ENCODE measurements at regions not wholly inside any gene's neighbourhood (a gene's known extent, or its start where the extent isn't known, plus 50 kb on each side); places are given as distances from the start of the nearest gene placed in this dataset.
A peak's percentile ranks its signal among the peaks of the same experiment; 100 is the strongest.

DNA sequence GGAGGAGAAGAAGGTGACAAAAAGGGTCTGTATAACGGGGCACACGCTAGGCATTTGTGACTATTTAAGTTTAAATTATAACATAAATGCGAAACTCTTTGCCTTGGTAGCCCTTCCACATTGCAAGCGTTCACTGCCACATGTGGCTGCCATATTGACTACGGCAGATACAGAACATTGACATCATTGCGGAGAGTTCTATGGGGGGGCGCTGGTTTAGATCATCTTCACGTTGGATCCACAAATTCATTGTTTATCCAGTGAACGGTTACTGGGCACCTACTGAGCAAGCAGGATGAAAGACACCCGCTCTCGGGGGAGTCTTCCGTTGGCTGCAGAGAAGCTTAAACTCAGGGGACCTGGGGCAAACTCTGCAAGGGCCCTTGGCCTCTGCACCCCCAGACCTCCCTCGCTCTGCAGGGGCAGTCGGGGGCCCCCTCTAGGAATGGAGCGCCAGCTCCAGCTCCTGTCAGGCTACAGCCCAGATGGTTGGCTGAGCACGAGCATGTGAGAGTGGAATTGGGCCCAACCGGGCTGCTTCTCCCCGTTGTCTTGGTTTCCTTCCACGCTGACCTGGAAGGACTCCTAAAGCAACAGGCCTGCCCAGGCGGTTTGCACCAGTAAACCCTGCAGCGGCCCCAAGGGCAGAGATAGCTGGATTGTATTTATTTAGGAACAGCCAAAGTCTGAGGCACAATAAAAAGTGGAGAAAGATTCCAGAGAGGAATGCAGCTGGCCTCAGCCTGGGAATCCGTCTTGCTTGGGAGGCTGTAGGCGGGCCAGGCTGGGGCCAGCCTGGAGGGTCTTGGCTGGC, 172.2 kb downstream of the SEC14L1 start (continued):
- TF ChIP-seq ZNF382 (CRISPR knock-in tag; IDR thresholded peaks at IDR 0.05; ENCODE audit: borderline replicate concordance) (no peak), ZNF615 (CRISPR knock-in tag; IDR thresholded peaks at IDR 0.05; ENCODE audit: borderline replicate concordance) (no peak), HHEX (CRISPR knock-in tag; IDR thresholded peaks at IDR 0.05) (no peak), GLI4 (CRISPR knock-in tag; IDR thresholded peaks at IDR 0.05; ENCODE audit: borderline replicate concordance) (no peak), NFRKB (IDR thresholded peaks at IDR 0.05) (no peak), THRA (CRISPR knock-in tag; IDR thresholded peaks at IDR 0.05; ENCODE audit: borderline replicate concordance) (peak; percentile 66; the same call in 1 of the 2 replicates), YY1 (IDR thresholded peaks at IDR 0.05; ENCODE audit: insufficient read depth, insufficient replicate concordance, low read depth, low read length) (peak; percentile 40), HDAC1 (CRISPR knock-in tag; IDR thresholded peaks at IDR 0.05) (peak; percentile 39; the same call in 1 of the 2 replicates), ZNF282 (IDR thresholded peaks at IDR 0.05; ENCODE audit: partially characterized antibody) (no peak), SKI (IDR thresholded peaks at IDR 0.05; ENCODE audit: partially characterized antibody) (peak; percentile 29), ZNF460 (CRISPR knock-in tag; IDR thresholded peaks at IDR 0.05; ENCODE audit: borderline replicate concordance) (no peak), WIZ (CRISPR knock-in tag; IDR thresholded peaks at IDR 0.05) (no peak), ZNF160 (CRISPR knock-in tag; IDR thresholded peaks at IDR 0.05) (no peak), SOX6 (IDR thresholded peaks at IDR 0.05) (no peak), SOX6 (CRISPR knock-in tag; IDR thresholded peaks at IDR 0.05) (peak; percentile 24; the same call in 1 of the 2 replicates), KMT2A (CRISPR knock-in tag; IDR thresholded peaks at IDR 0.05) (no peak), TCF12 (IDR thresholded peaks at IDR 0.05) (no peak), TCF12 (CRISPR knock-in tag; IDR thresholded peaks at IDR 0.05) (no peak), ZNF333 (CRISPR knock-in tag; IDR thresholded peaks at IDR 0.05; ENCODE audit: borderline replicate concordance) (no peak)
- TF ChIP-seq, protein P1, sequence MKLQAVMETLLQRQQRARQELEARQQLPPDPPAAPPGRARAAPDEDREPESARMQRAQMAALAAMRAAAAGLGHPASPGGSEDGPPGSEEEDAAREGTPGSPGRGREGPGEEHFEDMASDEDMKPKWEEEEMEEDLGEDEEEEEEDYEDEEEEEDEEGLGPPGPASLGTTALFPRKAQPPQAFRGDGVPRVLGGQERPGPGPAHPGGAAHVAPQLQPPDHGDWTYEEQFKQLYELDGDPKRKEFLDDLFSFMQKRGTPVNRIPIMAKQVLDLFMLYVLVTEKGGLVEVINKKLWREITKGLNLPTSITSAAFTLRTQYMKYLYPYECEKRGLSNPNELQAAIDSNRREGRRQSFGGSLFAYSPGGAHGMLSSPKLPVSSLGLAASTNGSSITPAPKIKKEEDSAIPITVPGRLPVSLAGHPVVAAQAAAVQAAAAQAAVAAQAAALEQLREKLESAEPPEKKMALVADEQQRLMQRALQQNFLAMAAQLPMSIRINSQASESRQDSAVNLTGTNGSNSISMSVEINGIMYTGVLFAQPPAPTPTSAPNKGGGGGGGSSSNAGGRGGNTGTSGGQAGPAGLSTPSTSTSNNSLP (IDR thresholded peaks at IDR 0.05; ENCODE audit: low read depth, low read length), result no peak
- TF ChIP-seq, protein P2, sequence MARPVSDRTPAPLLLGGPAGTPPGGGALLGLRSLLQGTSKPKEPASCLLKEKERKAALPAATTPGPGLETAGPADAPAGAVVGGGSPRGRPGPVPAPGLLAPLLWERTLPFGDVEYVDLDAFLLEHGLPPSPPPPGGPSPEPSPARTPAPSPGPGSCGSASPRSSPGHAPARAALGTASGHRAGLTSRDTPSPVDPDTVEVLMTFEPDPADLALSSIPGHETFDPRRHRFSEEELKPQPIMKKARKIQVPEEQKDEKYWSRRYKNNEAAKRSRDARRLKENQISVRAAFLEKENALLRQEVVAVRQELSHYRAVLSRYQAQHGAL (CRISPR knock-in tag; IDR thresholded peaks at IDR 0.05; ENCODE audit: not compliant biosample characterization), result no peak
- TF ChIP-seq, protein P3, sequence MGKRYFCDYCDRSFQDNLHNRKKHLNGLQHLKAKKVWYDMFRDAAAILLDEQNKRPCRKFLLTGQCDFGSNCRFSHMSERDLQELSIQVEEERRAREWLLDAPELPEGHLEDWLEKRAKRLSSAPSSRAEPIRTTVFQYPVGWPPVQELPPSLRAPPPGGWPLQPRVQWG (CRISPR knock-in tag; IDR thresholded peaks at IDR 0.05; ENCODE audit: borderline replicate concordance, low read depth), result no peak
- TF ChIP-seq, protein P4, sequence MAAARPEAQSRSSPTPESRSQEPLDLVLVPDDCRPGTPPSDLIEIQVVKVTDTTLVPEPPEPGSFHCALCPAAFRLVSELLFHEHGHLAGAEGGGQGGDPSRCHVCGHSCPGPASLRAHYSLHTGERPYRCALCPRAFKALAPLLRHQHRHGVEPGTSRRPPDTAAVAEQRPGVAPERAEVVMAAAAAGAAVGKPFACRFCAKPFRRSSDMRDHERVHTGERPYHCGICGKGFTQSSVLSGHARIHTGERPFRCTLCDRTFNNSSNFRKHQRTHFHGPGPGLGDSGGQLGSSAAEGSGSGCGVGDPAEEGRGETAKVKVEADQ (CRISPR knock-in tag; IDR thresholded peaks at IDR 0.05; ENCODE audit: borderline replicate concordance), result no peak
- TF ChIP-seq, protein P5, sequence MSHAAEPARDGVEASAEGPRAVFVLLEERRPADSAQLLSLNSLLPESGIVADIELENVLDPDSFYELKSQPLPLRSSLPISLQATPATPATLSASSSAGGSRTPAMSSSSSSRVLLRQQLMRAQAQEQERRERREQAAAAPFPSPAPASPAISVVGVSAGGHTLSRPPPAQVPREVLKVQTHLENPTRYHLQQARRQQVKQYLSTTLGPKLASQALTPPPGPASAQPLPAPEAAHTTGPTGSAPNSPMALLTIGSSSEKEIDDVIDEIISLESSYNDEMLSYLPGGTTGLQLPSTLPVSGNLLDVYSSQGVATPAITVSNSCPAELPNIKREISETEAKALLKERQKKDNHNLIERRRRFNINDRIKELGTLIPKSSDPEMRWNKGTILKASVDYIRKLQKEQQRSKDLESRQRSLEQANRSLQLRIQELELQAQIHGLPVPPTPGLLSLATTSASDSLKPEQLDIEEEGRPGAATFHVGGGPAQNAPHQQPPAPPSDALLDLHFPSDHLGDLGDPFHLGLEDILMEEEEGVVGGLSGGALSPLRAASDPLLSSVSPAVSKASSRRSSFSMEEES (CRISPR knock-in tag; IDR thresholded peaks at IDR 0.05), result no peak

Data from HepG2 (cell line).